KMS-11 (cell line): ENCODE measurements at regions not wholly inside any gene's neighbourhood (a gene's known extent, or its start where the extent isn't known, plus 50 kb on each side); places are given as distances from the start of the nearest gene placed in this dataset.

Experiments
- H2AFZ ChIP-seq: fragments of 200-600 bp; sonication (generic); 2 replicates; pipeline ENCODE4 v1.6.1; 2016; ENCODE audit warnings: antibody characterized with exemption, mixed run types, low read depth
- H3K27ac ChIP-seq: fragments of 200-600 bp; sonication (generic); 2 replicates; pipeline ENCODE4 v1.6.1; 2016; ENCODE audit warnings: mild to moderate bottlenecking, mixed run types
- H3K27me3 ChIP-seq: fragments of 200-600 bp; sonication (generic); 2 replicates; pipeline ENCODE4 v1.6.1; 2017; ENCODE audit warnings: mild to moderate bottlenecking, low read depth, mixed run types, moderate library complexity; ENCODE audit not compliant: insufficient read depth
- H3K36me3 ChIP-seq: fragments of 200-600 bp; sonication (generic); 2 replicates; pipeline ENCODE4 v1.6.1; 2017; ENCODE audit warnings: mild to moderate bottlenecking, mixed run types; ENCODE audit not compliant: insufficient read depth
- H3K4me1 ChIP-seq: fragments of 200-600 bp; sonication (generic); 2 replicates; pipeline ENCODE4 v1.6.1; 2016; ENCODE audit warnings: mild to moderate bottlenecking, low read depth, mixed run types; ENCODE audit not compliant: poor library complexity, severe bottlenecking
- H3K4me2 ChIP-seq: fragments of 200-600 bp; sonication (generic); 2 replicates; pipeline ENCODE4 v1.7.0; 2016; ENCODE audit warnings: mild to moderate bottlenecking, mixed run types
- H3K4me3 ChIP-seq: fragments of 200-600 bp; sonication (generic); IDR thresholded peaks from 2 replicates; pipeline ENCODE4 v1.6.1; 2017; ENCODE audit warnings: low read depth, low read length, mixed read lengths; ENCODE audit not compliant: insufficient read depth
- H3K79me2 ChIP-seq: fragments of 200-600 bp; sonication (generic); 2 replicates; pipeline ENCODE4 v1.6.1; 2016; ENCODE audit warnings: low read depth, mixed run types; ENCODE audit not compliant: insufficient read depth
- H3K9ac ChIP-seq: fragments of 200-600 bp; sonication (generic); 2 replicates; pipeline ENCODE4 v1.6.1; 2016; ENCODE audit warnings: mild to moderate bottlenecking, mixed run types
- H4K20me1 ChIP-seq: fragments of 200-600 bp; sonication (generic); 2 replicates; pipeline ENCODE4 v1.6.1; 2016; ENCODE audit warnings: mild to moderate bottlenecking, mixed run types; ENCODE audit not compliant: insufficient read depth
- CTCF ChIP-seq: fragments of 200-600 bp; sonication (generic); conservative IDR thresholded peaks from 2 replicates; pipeline ENCODE4 v1.6.1; 2017; ENCODE audit warnings: low read depth, mild to moderate bottlenecking, antibody characterized with exemption, low read length, moderate library complexity, mixed read lengths

GRCh38 chr1:181189245-181189644, 100.7 kb downstream of the IER5 start:
- Histone ChIP-seq H4K20me1 (no peaks in the 10 kb centered on the region), H2AFZ (no peak overlapping the region), H3K79me2 (no peaks in the 10 kb centered on the region), H3K27me3 (no peaks in the 10 kb centered on the region), H3K27ac (no peak overlapping the region), H3K36me3 (no peaks in the 10 kb centered on the region), H3K4me3 (no peak overlapping the region), H3K9ac (no peak overlapping the region), H3K4me1 (no peaks in the 10 kb centered on the region), H3K4me2 (no peak overlapping the region)
- no peak for TF ChIP-seq CTCF

GRCh38 chr1:181189691-181190363, 101.3 kb downstream of the IER5 start:
- Histone ChIP-seq H3K9ac (no peak overlapping the region), H3K27ac (no peak overlapping the region), H4K20me1 (no peaks in the 10 kb centered on the region), H3K4me2 (peak overlapping the region; percentile 56), H3K4me1 (no peaks in the 10 kb centered on the region), H3K4me3 (no peak overlapping the region), H3K36me3 (no peaks in the 10 kb centered on the region), H3K79me2 (no peaks in the 10 kb centered on the region), H3K27me3 (no peaks in the 10 kb centered on the region), H2AFZ (peak overlapping the region; percentile 69)
- TF ChIP-seq CTCF = peak; percentile 99

GRCh38 chr1:181190364-181191035, 102.0 kb downstream of the IER5 start:
- no peak overlapping the region for H3K4me3 ChIP-seq

GRCh38 chr1:181191494-181192040, 103.1 kb downstream of the IER5 start:
- Histone ChIP-seq H3K4me2 (no peak overlapping the region), H3K4me3 (no peak overlapping the region)
- TF ChIP-seq CTCF = no peak

More at GRCh38 chr1:181190364-181191035, 102.0 kb downstream of the IER5 start:
- TF ChIP-seq CTCF = no peak
- Histone ChIP-seq H3K4me1 (no peaks in the 10 kb centered on the region), H3K27ac (no peak overlapping the region), H2AFZ (peak overlapping the region; percentile 69; the same call in 1 of the 2 replicates), H3K79me2 (no peaks in the 10 kb centered on the region), H3K27me3 (no peaks in the 10 kb centered on the region), H4K20me1 (no peaks in the 10 kb centered on the region), H3K9ac (no peak overlapping the region), H3K4me2 (peak overlapping the region; percentile 56; the same call in 1 of the 2 replicates), H3K36me3 (no peaks in the 10 kb centered on the region)

More at GRCh38 chr1:181191494-181192040, 103.1 kb downstream of the IER5 start:
- no peaks in the 10 kb centered on the region for H4K20me1 ChIP-seq
- H3K27me3 ChIP-seq = no peaks in the 10 kb centered on the region
- H3K36me3 ChIP-seq = no peaks in the 10 kb centered on the region
- no peak overlapping the region for H3K27ac ChIP-seq
- no peaks in the 10 kb centered on the region for H3K4me1 ChIP-seq
- H3K9ac ChIP-seq = no peak overlapping the region
- no peak overlapping the region for H2AFZ ChIP-seq
- no peaks in the 10 kb centered on the region for H3K79me2 ChIP-seq
